ENCODE measurements at regions not wholly inside any gene's neighbourhood (a gene's known extent, or its start where the extent isn't known, plus 50 kb on each side); places are given as distances from the start of the nearest gene placed in this dataset.

DNA sequence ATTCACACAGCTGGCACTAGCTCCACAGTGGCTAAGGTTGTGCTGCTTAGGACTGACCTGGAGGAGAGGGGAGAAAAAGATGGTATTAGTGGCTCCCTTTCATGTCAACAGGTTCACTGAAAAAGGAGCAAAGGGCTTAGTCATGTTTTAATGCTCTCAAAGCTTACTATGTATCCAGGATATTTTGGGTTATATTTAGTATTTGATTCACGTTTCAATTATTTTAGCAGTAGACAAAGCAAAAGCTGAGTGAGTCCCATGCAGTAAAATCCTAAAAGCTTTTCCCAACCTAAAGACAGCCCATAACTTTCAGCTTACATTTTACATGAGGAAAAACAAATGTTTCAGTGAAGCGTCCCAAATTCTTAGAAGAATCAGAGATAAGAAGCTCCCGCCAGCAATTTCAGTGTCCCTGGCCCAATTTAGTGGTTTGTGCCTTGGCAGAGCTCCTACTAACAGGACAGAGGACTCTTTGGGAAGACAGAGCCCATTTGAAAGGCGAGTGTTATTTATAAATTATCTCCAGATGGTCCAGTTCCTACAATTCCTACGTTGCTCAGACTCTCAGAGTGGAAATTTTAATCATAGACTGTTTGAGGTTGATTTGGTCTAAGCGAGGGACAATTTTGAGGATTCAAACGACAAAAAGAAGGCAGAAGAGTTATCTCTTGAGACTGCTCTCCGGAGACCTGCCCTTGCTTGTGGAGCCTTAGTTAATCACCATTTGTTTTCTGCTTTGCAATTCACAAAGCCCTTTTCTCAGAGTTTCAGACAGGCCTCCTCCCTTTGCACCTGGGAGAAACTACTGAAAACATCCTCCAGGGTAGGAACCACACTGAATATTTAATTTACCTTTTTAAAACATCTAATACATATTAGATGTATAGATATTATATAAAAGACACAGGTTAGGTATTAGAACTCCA lies 225.0 kb upstream of the ANKRD55 start:
- no peak for DNase-seq (ENCODE audit: low spot score)

DNA sequence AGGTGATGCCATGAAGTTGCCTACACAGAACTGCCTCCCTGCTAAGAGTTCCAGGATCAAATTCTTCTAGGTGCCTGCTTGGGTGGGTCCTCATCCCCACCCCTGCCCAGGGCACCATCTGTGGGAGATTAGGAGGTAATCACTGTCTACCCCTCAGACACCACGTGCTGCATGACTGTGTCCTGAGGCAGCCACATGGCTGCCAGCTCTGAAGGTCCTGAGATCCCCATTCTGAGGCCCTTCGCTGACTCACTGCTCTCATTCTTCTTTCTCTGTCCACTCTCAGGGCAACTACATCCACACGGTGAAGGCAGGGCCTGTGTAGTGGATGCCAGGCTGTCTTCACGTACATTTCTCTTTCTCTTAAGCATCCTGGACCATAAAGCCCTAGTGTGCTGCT lies 222.9 kb upstream of the ANKRD55 start:
- H3K36me3 ChIP-seq: no peaks in the 10 kb centered on the region
- TF ChIP-seq, protein P1, sequence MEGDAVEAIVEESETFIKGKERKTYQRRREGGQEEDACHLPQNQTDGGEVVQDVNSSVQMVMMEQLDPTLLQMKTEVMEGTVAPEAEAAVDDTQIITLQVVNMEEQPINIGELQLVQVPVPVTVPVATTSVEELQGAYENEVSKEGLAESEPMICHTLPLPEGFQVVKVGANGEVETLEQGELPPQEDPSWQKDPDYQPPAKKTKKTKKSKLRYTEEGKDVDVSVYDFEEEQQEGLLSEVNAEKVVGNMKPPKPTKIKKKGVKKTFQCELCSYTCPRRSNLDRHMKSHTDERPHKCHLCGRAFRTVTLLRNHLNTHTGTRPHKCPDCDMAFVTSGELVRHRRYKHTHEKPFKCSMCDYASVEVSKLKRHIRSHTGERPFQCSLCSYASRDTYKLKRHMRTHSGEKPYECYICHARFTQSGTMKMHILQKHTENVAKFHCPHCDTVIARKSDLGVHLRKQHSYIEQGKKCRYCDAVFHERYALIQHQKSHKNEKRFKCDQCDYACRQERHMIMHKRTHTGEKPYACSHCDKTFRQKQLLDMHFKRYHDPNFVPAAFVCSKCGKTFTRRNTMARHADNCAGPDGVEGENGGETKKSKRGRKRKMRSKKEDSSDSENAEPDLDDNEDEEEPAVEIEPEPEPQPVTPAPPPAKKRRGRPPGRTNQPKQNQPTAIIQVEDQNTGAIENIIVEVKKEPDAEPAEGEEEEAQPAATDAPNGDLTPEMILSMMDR (IDR thresholded peaks at IDR 0.05): no peak

More for the DNA sequence above, 225.0 kb upstream of the ANKRD55 start:
- TF ChIP-seq, protein P1 (IDR thresholded peaks at IDR 0.05): no peak
- Histone ChIP-seq H3K9me3 (no peaks in the 10 kb centered on the region), H3K4me3 (no peak overlapping the region), H3K27ac (peak overlapping the region; percentile 15 to 44), H3K27me3 (no peaks in the 10 kb centered on the region), H3K4me1 (peaks cover 0 to 35% of the 10 kb centered on the region in 2 donors), H3K36me3 (no peaks in the 10 kb centered on the region)

DNA sequence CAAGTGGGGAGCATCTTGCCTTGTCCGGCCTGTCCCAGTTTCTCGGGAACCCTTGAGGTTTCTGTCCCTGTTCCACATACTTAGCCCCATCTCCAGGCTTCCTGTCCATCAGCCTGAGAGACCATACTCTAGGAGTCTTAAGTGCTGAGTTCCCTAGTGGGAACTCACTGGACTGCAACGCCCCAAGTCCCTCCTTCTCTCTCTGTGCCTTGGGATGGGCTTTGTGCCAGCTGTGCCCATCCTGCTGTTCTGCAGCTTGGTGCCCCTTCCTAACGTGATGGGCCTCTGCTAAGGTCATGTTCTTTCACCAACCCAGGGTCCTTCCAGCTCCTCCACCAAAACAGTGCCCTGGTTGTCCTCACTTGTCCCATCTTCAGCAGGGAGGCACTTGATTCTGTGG lies 222.3 kb upstream of the ANKRD55 start:
- DNase-seq (ENCODE audit: low spot score): no peak
- TF ChIP-seq, protein P1 (IDR thresholded peaks at IDR 0.05): no peak
- Histone ChIP-seq H3K27ac (no peak overlapping the region), H3K4me1 (peaks cover 0 to 28% of the 10 kb centered on the region in 2 donors), H3K9me3 (no peaks in the 10 kb centered on the region), H3K36me3 (no peaks in the 10 kb centered on the region), H3K4me3 (no peak overlapping the region), H3K27me3 (no peaks in the 10 kb centered on the region)

More for the DNA sequence above, 222.9 kb upstream of the ANKRD55 start:
- Histone ChIP-seq H3K4me1 (peaks cover 0 to 33% of the 10 kb centered on the region in 2 donors), H3K9me3 (no peaks in the 10 kb centered on the region), H3K27me3 (no peaks in the 10 kb centered on the region), H3K4me3 (no peak overlapping the region), H3K27ac (no peak overlapping the region)
- no peak for DNase-seq (ENCODE audit: low spot score)

DNA sequence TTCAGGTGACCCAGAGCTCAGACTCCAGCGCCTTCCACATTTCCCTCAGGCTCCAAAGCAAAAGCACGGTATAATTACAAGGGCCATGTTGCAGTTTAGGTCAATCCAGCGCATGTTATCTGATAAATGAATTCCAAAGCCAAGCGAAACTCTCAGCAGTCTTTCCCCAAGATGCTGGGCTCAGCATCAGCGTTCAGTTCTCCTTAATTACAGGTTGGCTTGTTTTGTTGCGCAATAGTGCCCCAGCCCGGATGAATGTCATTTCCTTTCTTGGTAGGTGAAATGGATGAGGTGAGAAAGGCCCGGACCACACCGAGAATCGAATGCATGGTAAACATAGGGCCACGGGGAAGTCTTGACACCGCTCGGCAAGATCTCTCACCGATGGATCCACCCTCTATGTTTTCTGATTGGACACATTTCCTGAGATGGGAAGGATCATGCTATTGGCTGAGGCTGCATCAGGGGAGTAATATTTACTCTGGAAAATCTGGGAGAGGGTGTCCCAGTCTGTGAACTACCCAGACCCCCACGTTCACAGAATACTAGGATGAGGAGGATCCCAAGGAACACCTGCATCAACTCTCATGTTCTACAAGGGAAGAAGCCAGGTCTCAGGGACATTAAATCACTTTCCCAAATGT lies 221.2 kb upstream of the ANKRD55 start:
- peaks cover 0 to 18% of the 10 kb centered on the region in 2 donors for H3K4me1 ChIP-seq
- H3K9me3 ChIP-seq: no peaks in the 10 kb centered on the region
- TF ChIP-seq, protein P1 (IDR thresholded peaks at IDR 0.05): no peak
- H3K36me3 ChIP-seq: no peaks in the 10 kb centered on the region
- no peaks in the 10 kb centered on the region for H3K27me3 ChIP-seq
- no peak overlapping the region for H3K4me3 ChIP-seq
- no peak for DNase-seq (ENCODE audit: low spot score)
- no peak overlapping the region for H3K27ac ChIP-seq

DNA sequence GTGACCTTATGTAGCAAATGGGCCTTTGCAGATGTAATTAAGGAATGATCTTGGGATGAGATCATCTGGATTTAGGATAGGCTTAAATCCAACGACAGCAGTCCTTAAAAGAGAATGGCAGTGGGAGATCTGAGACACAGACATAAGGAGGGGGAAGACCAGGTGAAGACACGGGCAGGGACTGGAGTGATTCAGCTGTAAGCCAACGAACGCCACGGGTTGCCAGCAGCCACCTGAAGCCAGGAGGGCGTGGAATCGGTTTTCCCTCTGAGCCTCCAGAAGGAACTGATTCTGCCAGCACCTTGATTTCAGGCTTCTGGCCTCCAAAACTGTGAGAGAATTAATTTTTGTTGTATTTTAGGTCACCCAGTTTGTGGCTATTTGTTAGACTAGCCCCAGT lies 218.6 kb upstream of the ANKRD55 start:
- no peaks in the 10 kb centered on the region for H3K4me1 ChIP-seq
- H3K36me3 ChIP-seq: no peaks in the 10 kb centered on the region
- H3K27me3 ChIP-seq: no peaks in the 10 kb centered on the region
- no peak overlapping the region for H3K4me3 ChIP-seq
- DNase-seq (ENCODE audit: low spot score): no peak
- H3K27ac ChIP-seq: no peak overlapping the region
- TF ChIP-seq, protein P1 (IDR thresholded peaks at IDR 0.05): no peak
- no peaks in the 10 kb centered on the region for H3K9me3 ChIP-seq

Data from right atrium auricular region (tissue), 2 donors.